Osteoblast (primary cell): ENCODE measurements at regions not wholly inside any gene's neighbourhood (a gene's known extent, or its start where the extent isn't known, plus 50 kb on each side); places are given as distances from the start of the nearest gene placed in this dataset.

Source experiments
- DNase-seq: peaks from one replicate; pipeline ENCODE4 v3.0.0; 2011; ENCODE audit warnings: low spot score, mixed read lengths; ENCODE audit not compliant: insufficient read length; ENCODE audit errors: missing footprints
- H2AFZ ChIP-seq: 2 replicates; pipeline ENCODE4 v1.6.0; 2011; ENCODE audit warnings: mild to moderate bottlenecking, low read length
- H3K27ac ChIP-seq: 2 replicates; pipeline ENCODE4 v1.5.1; 2011; ENCODE audit warnings: mild to moderate bottlenecking, low read depth, low read length, moderate library complexity
- H3K27me3 ChIP-seq: 2 replicates; pipeline ENCODE4 v1.6.0; 2012; ENCODE audit warnings: mild to moderate bottlenecking, control low read depth, inconsistent platforms, low read length, moderate library complexity; ENCODE audit not compliant: insufficient read depth
- H3K36me3 ChIP-seq: 2 replicates; pipeline ENCODE4 v1.5.1; 2011; ENCODE audit warnings: mild to moderate bottlenecking, low read length, control low read depth, moderate library complexity; ENCODE audit not compliant: insufficient read depth
- H3K4me1 ChIP-seq: 2 replicates; pipeline ENCODE4 v1.5.1; 2011; ENCODE audit warnings: mild to moderate bottlenecking, low read length, control low read depth, moderate library complexity; ENCODE audit not compliant: insufficient read depth
- H3K4me2 ChIP-seq: 2 replicates; pipeline ENCODE4 v1.6.0; 2011; ENCODE audit warnings: mild to moderate bottlenecking, low read length; ENCODE audit not compliant: insufficient read depth
- H3K4me3 ChIP-seq: fragments of 200-600 bp; sonication (generic); 3 replicates; pipeline ENCODE4 v1.5.1; 2012; ENCODE audit warnings: mild to moderate bottlenecking, low read length, inconsistent platforms; ENCODE audit not compliant: insufficient read depth
- H3K79me2 ChIP-seq: 2 replicates; pipeline ENCODE4 v1.6.0; 2012; ENCODE audit warnings: mild to moderate bottlenecking, low read length, control low read depth, inconsistent platforms; ENCODE audit not compliant: insufficient read depth
- H3K9me3 ChIP-seq: 2 replicates; pipeline ENCODE4 v1.5.1; 2011; ENCODE audit warnings: low read depth, low read length, control low read depth
- H4K20me1 ChIP-seq: 2 replicates; pipeline ENCODE4 v1.6.0; 2012; ENCODE audit warnings: mild to moderate bottlenecking, low read length, control low read depth; ENCODE audit not compliant: insufficient read depth
- CTCF ChIP-seq: IDR thresholded peaks from 2 replicates; pipeline ENCODE4 v1.5.1; 2011; ENCODE audit warnings: mild to moderate bottlenecking, low read depth, low read length, moderate library complexity; ENCODE audit errors: extremely low read depth

GRCh38 chr2:436205-436604 lies 148.3 kb upstream of the ALKAL2 start:
- no peak for DNase-seq
- H3K4me2 ChIP-seq, result no peak overlapping the region
- no peak for TF ChIP-seq CTCF
- H3K4me3 ChIP-seq, result no peak overlapping the region
- no peaks in the 10 kb centered on the region for H3K27me3 ChIP-seq
- H3K4me1 ChIP-seq, result no peaks in the 10 kb centered on the region
- H3K79me2 ChIP-seq, result no peaks in the 10 kb centered on the region
- H2AFZ ChIP-seq, result no peak overlapping the region
- H3K27ac ChIP-seq, result no peak overlapping the region
- no peaks in the 10 kb centered on the region for H3K9me3 ChIP-seq
- no peaks in the 10 kb centered on the region for H4K20me1 ChIP-seq
- no peaks in the 10 kb centered on the region for H3K36me3 ChIP-seq

GRCh38 chr2:434625-435024 lies 146.7 kb upstream of the ALKAL2 start:
- no peak overlapping the region for H3K4me3 ChIP-seq
- no peaks in the 10 kb centered on the region for H3K27me3 ChIP-seq
- no peak for TF ChIP-seq CTCF
- no peaks in the 10 kb centered on the region for H3K79me2 ChIP-seq
- no peak overlapping the region for H3K27ac ChIP-seq
- H4K20me1 ChIP-seq, result no peaks in the 10 kb centered on the region
- H3K4me2 ChIP-seq, result no peak overlapping the region
- no peaks in the 10 kb centered on the region for H3K4me1 ChIP-seq
- DNase-seq, result no peak
- no peaks in the 10 kb centered on the region for H3K36me3 ChIP-seq
- H2AFZ ChIP-seq, result no peak overlapping the region
- H3K9me3 ChIP-seq, result no peaks in the 10 kb centered on the region

- no peak for DNase-seq
- Histone ChIP-seq H3K79me2 (no peaks in the 10 kb centered on the region), H3K4me2 (no peak overlapping the region), H3K27ac (no peak overlapping the region), H4K20me1 (no peaks in the 10 kb centered on the region), H3K4me3 (no peak overlapping the region), H3K27me3 (no peaks in the 10 kb centered on the region), H3K9me3 (no peaks in the 10 kb centered on the region), H3K36me3 (no peaks in the 10 kb centered on the region), H3K4me1 (no peaks in the 10 kb centered on the region), H2AFZ (no peak overlapping the region)
- TF ChIP-seq CTCF, result no peak
Observed at GRCh38 chr2:433216-433615, 145.3 kb upstream of the ALKAL2 start.

- no peak for DNase-seq
- Histone ChIP-seq H3K36me3 (no peaks in the 10 kb centered on the region), H3K27me3 (no peaks in the 10 kb centered on the region), H3K79me2 (no peaks in the 10 kb centered on the region), H3K27ac (no peak overlapping the region), H3K4me2 (no peak overlapping the region), H4K20me1 (no peaks in the 10 kb centered on the region), H3K9me3 (no peaks in the 10 kb centered on the region), H3K4me3 (no peak overlapping the region), H2AFZ (no peak overlapping the region), H3K4me1 (no peaks in the 10 kb centered on the region)
- no peak for TF ChIP-seq CTCF
Observed at GRCh38 chr2:430291-431040, 142.6 kb upstream of the ALKAL2 start.
